Upper lobe of left lung (tissue), 4 donors: ENCODE measurements at regions not wholly inside any gene's neighbourhood (a gene's known extent, or its start where the extent isn't known, plus 50 kb on each side); places are given as distances from the start of the nearest gene placed in this dataset.

Experiments used
- POLR2A ChIP-seq, 4 donors: fragments of 450-650 bp; IDR thresholded peaks; one replicate each; pipeline ENCODE4 v1.5.1; 2016 to 2017; ENCODE audit warnings: antibody characterized with exemption in 4 of 4, mild to moderate bottlenecking in 2 of 4
- TF ChIP-seq, protein P1 (sequence below), 6 experiments: fragments of 450-650 bp in 4 of 6; fragments of 200-600 bp in 2 of 6; sonication (generic) in 2 of 6; IDR thresholded peaks; one replicate each; pipeline ENCODE4 v1.5.1; 2016 to 2019; ENCODE audit warnings: antibody characterized with exemption in 6 of 6

DNA sequence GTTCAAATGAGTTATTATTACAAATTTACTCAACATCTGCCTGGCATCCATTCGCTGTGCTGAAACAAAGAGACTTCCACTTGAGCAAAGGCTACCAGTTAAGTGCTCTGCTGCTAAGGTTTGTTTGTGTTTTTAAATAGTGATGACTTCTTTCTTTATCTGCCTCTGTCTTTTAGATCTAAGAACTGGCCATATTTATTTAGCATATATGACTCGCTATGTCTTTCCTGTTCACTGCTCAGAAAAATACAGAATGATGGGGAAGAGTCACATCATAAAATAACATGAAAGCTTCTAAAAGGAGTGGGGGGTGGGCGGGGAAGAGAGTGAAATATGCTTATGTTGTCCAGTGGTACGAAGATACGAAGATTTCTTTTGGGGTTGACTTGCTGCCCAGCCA lies 322.2 kb downstream of the GPAT3 start:
- TF ChIP-seq POLR2A (IDR thresholded peaks at IDR 0.05), result no peak
- TF ChIP-seq, protein P1, sequence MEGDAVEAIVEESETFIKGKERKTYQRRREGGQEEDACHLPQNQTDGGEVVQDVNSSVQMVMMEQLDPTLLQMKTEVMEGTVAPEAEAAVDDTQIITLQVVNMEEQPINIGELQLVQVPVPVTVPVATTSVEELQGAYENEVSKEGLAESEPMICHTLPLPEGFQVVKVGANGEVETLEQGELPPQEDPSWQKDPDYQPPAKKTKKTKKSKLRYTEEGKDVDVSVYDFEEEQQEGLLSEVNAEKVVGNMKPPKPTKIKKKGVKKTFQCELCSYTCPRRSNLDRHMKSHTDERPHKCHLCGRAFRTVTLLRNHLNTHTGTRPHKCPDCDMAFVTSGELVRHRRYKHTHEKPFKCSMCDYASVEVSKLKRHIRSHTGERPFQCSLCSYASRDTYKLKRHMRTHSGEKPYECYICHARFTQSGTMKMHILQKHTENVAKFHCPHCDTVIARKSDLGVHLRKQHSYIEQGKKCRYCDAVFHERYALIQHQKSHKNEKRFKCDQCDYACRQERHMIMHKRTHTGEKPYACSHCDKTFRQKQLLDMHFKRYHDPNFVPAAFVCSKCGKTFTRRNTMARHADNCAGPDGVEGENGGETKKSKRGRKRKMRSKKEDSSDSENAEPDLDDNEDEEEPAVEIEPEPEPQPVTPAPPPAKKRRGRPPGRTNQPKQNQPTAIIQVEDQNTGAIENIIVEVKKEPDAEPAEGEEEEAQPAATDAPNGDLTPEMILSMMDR (IDR thresholded peaks at IDR 0.05), result no peak
